Stimulated activated CD4-positive, alpha-beta T cell treated with anti-CD3 and anti-CD28 coated beads, Interleukin-12 subunit alpha, Interleukin-12 subunit beta, amount 100 ng/mL, for 48 hours (primary cell): ENCODE measurements at regions not wholly inside any gene's neighbourhood (a gene's known extent, or its start where the extent isn't known, plus 50 kb on each side); places are given as distances from the start of the nearest gene placed in this dataset.
"Not testable (repeated sequence)": the region's sequence is repeated elsewhere in the genome, so short reads cannot be mapped to it uniquely, and the experiment has no call there.

Experiments used
- DNase-seq, 3 donors: peaks; one replicate each; pipeline ENCODE4 v3.0.0-alpha.2; 2020; ENCODE audit warnings: low read depth in 2 of 3, low spot score in 1 of 3

DNA sequence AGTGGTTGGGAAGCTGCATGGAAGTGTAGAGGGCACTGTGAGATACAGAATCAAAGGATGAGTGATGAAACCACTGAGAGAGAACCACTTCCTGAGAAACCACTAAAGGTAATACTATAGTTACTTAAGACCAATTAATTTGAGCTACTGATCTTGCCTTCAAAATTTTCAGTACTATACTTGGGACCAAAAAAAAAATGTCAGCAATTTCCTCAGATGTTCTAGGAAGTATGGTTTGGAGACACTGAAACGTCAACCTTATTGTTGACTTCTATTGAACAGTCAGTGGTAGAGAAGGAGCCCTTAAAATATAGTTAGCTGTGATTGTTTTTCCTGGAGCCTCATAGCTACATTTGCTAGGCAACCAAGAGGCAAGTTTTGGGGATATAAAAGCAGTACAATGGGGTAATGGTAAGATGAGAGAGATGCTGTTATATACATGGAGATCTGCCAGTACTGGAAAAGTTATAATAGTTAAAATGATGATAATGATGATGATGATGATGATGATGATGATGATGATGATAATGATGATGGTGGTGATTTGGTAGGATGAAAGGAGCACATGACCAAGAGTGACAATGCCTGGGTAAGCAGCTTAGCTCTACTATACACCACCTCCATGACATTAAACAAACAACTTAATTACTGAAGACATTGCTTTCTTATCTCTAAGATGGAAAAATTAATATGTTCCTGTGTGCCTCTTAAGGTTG lies 300.9 kb upstream of the G2E3 start:
- DNase-seq = no peak

DNA sequence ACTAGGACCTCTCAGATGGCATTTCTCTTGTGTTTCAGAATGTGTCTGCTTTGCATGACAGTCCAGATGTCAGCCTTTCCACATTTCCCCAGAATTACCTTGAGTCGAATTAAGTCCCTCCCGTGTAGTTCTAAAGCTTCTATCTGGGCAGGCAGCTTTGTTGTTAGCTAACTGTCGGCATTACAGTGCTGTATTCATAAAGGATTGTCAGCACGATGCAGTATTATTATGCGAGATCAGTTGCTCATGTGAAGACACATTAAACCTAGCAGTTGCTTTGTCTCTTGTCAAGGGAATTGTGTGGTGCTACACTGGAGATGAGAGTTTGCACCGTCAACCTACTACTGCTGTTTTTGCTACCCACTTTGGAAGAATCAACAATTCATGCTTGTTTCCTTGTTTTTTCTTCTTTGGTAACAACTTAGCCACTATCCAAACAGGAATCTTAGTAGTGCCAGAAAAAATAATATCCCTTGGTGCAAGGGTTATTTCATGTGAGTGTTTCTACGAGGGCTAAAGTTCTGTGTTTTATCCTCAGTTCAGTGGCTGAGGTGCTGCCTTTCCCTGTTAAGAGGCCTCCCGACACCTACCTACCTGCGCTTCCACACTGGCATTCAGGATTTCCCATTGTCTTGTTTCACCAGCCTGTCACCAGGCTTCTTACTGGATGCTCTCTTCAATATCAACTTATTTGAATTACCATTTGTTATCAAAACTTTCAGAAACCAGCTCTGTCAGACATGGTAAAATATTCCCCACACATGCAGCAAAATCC lies 297.9 kb upstream of the G2E3 start:
- DNase-seq = no peak

DNA sequence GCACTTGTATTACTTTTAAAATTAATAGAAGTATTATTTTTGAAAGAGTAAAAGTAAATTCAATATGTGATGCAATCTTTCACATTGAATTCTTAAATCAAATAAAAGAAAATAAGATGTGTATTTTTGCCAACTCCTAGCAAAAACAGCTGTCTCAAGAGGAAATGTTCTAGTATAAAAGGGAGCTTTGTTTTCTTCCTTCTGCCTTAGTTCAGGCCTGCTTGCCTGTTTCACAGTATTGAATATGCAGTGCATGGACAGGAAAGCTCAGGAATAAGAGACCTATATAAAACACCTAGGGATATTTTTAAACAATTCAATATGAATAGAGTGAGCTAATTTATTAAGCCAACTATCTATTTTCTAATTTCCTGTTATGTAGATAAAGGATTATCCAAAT lies 294.8 kb upstream of the G2E3 start:
- no peak for DNase-seq

GRCh38 chr14:30266290-30266689 lies 292.7 kb upstream of the G2E3 start:
- DNase-seq = no peak

- DNase-seq = no peak
These were observed 291.8 kb upstream of the G2E3 start for GRCh38 chr14:30267141-30267540.

DNA sequence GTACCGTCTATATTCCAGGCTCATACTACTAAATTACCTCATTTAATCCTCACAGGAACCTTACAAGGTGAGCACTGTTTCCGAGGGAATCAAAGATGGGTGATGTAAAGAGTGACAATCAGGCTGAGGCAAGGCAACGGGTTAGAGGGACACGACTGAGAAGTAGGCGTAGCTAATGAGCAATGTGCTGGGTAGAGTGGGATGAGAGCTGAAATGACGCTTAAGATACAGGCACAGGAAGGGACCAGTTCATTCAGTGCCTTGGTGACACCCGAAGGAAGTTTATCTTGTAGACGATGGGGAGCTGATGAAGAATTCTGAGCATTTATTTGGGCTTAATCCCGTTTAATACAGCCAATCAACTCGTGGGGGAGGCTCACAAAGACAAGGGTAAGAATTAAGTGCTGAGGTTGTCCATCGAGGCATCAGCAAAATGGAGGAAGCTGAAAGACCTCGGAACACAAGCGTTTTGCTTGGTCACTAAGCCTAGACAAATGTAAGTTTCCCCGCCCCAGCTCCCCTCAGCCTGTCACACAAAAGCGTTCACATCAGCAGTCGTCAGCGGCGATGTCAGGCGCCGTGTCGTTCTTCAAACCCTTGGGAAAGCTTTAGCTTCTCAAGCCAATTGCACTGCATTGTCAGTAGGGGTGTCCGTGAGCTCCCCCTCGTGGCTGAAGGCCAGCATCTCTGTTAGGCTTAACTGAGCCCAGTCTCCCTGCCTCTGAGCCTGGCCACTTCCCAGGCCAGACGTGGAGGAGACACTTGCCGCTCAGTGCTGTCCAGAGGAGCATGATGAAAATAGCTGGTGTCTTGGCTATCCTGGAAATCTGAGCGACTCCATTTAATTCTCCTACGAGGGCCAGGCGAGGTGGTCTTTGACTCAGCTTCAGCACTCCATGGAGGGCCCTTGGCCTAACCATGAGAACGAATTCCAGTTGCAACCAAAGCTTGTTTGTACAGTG lies 288.5 kb upstream of the G2E3 start:
- peak; percentile 33 to 53 (median 49) for DNase-seq

DNA sequence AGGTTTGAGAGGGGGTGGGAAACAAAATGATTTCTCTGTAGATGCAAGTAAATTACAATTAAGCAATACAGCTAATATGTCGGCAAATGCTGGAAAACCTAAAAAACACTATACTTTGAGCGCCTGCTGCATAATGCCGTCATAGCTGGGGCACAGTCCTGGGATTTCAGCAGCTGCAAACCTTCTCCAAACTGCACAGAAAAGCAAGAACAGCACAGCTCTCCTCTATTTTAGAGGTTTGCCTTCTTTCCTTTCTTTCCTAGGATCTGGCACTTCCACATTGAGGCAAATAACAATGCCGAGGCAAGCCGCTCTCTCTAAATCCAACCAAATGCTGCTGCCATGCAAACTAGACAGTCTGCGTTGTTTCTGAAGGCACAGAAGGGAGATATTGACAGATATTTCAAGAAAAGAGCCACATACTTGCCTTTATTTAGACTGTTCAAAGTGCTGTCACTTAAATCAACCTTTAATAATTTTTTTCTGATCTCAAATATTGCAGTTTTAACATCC lies 287.1 kb upstream of the G2E3 start:
- DNase-seq = no peak

DNA sequence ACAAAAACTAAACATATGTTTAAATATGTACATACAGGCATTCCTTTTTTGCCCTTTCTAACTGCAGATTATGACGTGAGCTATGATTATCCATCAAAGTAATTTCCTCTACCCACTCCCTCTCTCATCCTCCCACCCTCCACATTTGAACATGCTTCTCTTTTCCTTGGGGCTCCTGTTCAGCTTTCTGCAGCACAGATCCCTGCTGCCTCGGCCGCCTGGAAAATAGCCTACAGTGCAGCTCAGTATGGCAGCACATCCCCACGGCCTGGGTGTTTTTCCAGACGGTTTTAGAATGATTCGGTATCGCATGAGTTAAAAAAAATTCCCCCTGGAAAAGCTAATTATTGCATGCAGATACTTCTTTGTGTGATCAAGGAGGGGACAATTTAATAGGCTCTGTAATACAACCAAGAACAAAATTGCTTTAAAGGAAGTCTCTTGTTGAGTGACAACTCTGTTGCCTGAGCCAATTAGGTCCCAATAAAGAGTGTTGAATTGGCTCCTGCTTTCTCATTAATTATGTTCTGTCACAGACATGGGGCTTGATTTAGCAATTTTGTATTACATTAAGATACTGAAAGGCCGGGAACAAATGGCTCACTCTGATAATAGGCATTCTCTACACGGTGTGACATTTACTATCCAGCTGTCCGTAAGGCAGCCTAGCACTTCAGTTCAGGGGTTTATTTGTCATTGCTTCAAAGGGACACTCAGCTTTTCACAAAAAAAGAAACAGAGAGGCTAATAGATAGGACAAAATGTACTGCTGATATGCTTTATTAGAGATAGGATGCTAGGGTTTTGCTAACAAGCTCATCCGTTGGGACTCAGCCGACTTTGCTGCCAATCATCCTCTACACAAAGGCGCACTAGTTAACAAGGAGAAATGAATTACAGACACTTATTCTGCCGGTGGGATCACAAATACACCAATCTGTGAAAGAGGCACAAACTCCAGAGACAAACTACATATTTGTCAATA lies 285.8 kb upstream of the G2E3 start:
- no peak for DNase-seq

DNA sequence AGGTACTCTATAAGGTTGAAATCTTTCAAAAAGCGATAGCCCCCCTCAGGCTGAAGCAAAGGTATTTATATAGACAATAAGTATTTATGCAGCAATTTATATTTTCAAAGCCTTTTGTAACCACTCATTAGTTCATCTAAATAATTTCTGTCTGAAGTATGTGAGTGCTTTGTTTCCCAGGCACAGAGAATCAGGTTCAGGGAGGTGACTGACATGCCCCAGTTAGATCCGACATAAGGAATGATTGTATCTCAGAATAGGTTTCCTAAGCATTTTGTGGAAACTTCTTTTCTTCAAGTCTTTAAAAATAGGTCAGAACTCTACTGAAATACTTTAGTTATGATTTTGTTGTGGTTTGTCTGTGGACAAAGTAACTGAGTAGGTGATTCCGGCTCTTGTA lies 283.4 kb upstream of the G2E3 start:
- DNase-seq = no peak

DNA sequence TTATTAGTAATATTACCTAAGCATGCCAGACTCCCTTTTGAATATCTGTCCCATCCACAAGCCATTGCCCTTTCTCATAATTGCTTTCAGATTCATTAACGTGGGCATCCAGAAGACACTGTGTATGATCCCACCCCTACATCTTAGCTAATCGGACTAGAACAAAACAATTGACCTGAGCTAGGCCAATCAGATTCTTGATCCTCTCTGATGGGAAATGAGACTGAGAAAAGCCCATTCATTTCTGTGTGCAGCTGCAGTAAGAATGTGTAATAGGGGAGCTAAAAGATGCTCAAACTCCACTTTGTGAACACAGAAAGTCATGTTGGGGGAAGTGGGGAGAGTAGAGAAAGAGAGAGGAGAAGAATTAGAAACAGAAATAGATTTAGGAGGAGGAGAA lies 281.7 kb upstream of the G2E3 start:
- no peak for DNase-seq

DNA sequence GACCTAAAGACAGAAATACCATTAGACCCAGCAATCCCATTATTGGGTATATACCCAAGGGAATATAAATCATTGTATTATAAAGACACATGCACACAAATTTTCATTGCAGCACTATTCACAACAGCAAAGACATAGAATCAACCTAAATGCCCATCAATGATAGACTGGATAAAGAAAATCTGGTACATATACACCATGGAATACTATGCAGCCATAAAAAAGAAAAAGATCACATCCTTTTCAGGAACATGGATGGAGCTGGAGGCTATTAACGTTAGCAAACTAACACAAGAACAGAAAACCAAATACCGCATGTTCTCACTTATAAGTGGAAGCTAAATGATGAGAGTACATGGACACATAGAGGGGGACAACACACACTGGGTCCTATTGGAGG lies 280.1 kb upstream of the G2E3 start:
- DNase-seq = not testable (repeated sequence)

- DNase-seq = peak in 1 of 3 donors; percentile 11
These were observed 275.0 kb upstream of the G2E3 start for GRCh38 chr14:30283822-30284446.

GRCh38 chr14:30284808-30285207 lies 274.1 kb upstream of the G2E3 start:
- no peak for DNase-seq

- DNase-seq = no peak
These were observed 271.1 kb upstream of the G2E3 start for GRCh38 chr14:30287579-30288445.

GRCh38 chr14:30290001-30290400 lies 269.0 kb upstream of the G2E3 start:
- no peak for DNase-seq

DNA sequence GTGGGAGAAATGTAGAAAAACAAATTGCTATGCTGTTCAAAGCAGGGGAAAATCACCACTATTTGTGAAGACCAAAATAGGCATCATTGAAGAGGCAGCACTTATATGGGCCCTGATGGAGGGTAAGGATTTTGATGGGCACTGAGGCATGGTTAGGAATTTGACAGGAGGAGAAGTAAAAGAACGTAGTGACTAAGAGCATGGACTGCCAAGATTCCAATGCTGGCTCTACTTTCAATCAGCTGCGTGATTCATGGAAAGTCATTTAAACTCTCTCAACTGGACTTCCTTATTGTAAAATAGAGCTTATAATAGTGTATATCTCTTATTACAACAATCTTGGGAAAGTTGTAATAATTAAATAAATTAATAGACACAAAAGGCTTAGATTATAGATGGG lies 267.7 kb upstream of the G2E3 start:
- no peak for DNase-seq

- DNase-seq = no peak
These were observed 266.4 kb upstream of the G2E3 start for GRCh38 chr14:30292541-30292940.

GRCh38 chr14:30295980-30296379 lies 263.0 kb upstream of the G2E3 start:
- DNase-seq = no peak

DNA sequence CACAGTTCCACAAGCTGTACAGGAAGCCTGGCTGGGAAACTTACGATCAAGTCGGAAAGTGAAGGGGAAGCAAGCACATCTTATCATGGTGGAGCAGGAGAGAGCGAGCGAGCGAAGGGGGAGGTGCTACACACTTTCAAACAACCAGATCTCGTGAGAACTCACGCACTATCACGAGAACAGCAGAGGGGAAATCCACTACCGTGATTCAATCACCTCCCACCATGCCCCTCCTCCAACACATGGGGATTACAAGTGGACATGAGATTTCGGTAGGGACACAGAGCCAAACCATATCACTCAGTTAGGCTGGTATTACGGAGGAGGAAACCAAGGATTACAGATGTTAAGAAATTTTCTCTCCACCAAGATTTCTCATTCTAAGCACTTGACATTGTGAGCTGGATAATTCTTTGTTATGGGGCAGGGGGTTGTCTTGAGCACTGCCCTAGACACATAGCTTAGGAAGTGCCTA lies 262.0 kb upstream of the G2E3 start:
- no peak for DNase-seq
